IMR-90 (cell line): ENCODE measurements at regions not wholly inside any gene's neighbourhood (a gene's known extent, or its start where the extent isn't known, plus 50 kb on each side); places are given as distances from the start of the nearest gene placed in this dataset.

Experiments used
- ATAC-seq: fragments of 200-7000 bp; cut with Tn5 transposase; 2 replicates; pipeline ENCODE4 v1.9.1; 2020; ENCODE audit warnings: low read depth, mild to moderate bottlenecking, moderate library complexity
- BruUV-seq: library from RNA; stranded (reverse); fragments of 400-500 nt; replicated peaks from 2 replicates; lab custom pipeline; 2021; lab: Mats Ljungman, UMichigan
- CTCF ChIA-PET: fragments of 300-600 bp; formaldehyde crosslinking; extraction: SDS; loops from one replicate; lab custom pipeline; 2021; ENCODE audit warnings: antibody characterized with exemption; lab: Yijun Ruan, JAX
- POLR2A ChIA-PET: fragments of 300-600 bp; sonication (Branson Sonifier 250); formaldehyde crosslinking; loops from one replicate; lab custom pipeline; 2022; ENCODE audit warnings: antibody characterized with exemption; ENCODE audit not compliant: unreplicated experiment; lab: Charles Lee
- DNase-seq: peaks from one replicate; pipeline ENCODE4 v3.0.0; 2013
- H2AFZ ChIP-seq: replicated peaks from 2 replicates; pipeline ENCODE3; 2013; ENCODE audit warnings: low read length, mild to moderate bottlenecking; ENCODE audit not compliant: poor library complexity
- H2AK5ac ChIP-seq: 2 replicates; pipeline ENCODE4 v1.6.1; 2013; ENCODE audit warnings: low read depth, low read length, inconsistent platforms
- H2AK9ac ChIP-seq: replicated peaks from 2 replicates; pipeline ENCODE3; 2013; ENCODE audit warnings: mild to moderate bottlenecking, low read depth, low read length, moderate library complexity; ENCODE audit not compliant: poor library complexity
- H2BK120ac ChIP-seq: 2 replicates; pipeline ENCODE4 v1.6.1; 2013; ENCODE audit warnings: low read depth, low read length, inconsistent platforms
- H2BK15ac ChIP-seq: 3 replicates; pipeline ENCODE4 v1.6.1; 2013; ENCODE audit warnings: low read depth, low read length, inconsistent platforms
- H2BK20ac ChIP-seq: 2 replicates; pipeline ENCODE4 v1.6.1; 2013; ENCODE audit warnings: low read depth, mild to moderate bottlenecking, inconsistent platforms, low read length, moderate library complexity
- H2BK5ac ChIP-seq: 2 replicates; pipeline ENCODE4 v1.6.1; 2013; ENCODE audit warnings: mild to moderate bottlenecking, low read depth, low read length, inconsistent platforms; ENCODE audit not compliant: poor library complexity, severe bottlenecking
- H3K14ac ChIP-seq: replicated peaks from 2 replicates; pipeline ENCODE4 v1.6.1; 2013; ENCODE audit warnings: low read depth, low read length, inconsistent platforms
- H3K18ac ChIP-seq: 2 replicates; pipeline ENCODE4 v1.6.1; 2013; ENCODE audit warnings: low read depth, low read length, control low read depth
- H3K23ac ChIP-seq: 2 replicates; pipeline ENCODE4 v1.6.1; 2013; ENCODE audit warnings: low read depth, low read length, inconsistent platforms
- H3K27ac ChIP-seq: 2 replicates; pipeline ENCODE4 v1.5.1; 2013; ENCODE audit warnings: mild to moderate bottlenecking, control low read depth, low read length; ENCODE audit not compliant: insufficient read depth
- H3K27me3 ChIP-seq: 2 replicates; pipeline ENCODE4 v1.6.1; 2013; ENCODE audit warnings: low read length; ENCODE audit not compliant: control insufficient read depth, insufficient read depth
- H3K36me3 ChIP-seq: 2 replicates; pipeline ENCODE4 v1.6.1; 2013; ENCODE audit warnings: low read length, mixed read lengths; ENCODE audit not compliant: control insufficient read depth, insufficient read depth
- H3K4ac ChIP-seq: 2 replicates; pipeline ENCODE4 v1.6.1; 2013; ENCODE audit warnings: low read depth, low read length, inconsistent platforms
- H3K4me1 ChIP-seq: 2 replicates; pipeline ENCODE4 v1.6.1; 2013; ENCODE audit warnings: low read length, mixed read lengths; ENCODE audit not compliant: control insufficient read depth, insufficient read depth
- H3K4me2 ChIP-seq: 2 replicates; pipeline ENCODE4 v1.6.1; 2013; ENCODE audit warnings: low read depth, mild to moderate bottlenecking, control low read depth, low read length, moderate library complexity
- H3K4me3 ChIP-seq: 2 replicates; pipeline ENCODE4 v1.5.1; 2013; ENCODE audit warnings: low read depth, mild to moderate bottlenecking, control low read depth, low read length, moderate library complexity; ENCODE audit not compliant: insufficient read depth
- H3K56ac ChIP-seq: 2 replicates; pipeline ENCODE4 v1.6.1; 2013; ENCODE audit warnings: low read length, inconsistent platforms; ENCODE audit not compliant: insufficient read depth; ENCODE audit errors: extremely low read depth
- H3K79me1 ChIP-seq, 2 experiments: 2 replicates each; pipeline ENCODE4 v1.6.1; 2013; ENCODE audit warnings: low read length in 2 of 2, inconsistent platforms in 1 of 2, low read depth in 1 of 2
- H3K9ac ChIP-seq: 2 replicates; pipeline ENCODE4 v1.6.1; 2013; ENCODE audit warnings: low read depth, low read length, control low read depth
- H3K9me1 ChIP-seq: 2 replicates; pipeline ENCODE4 v1.6.1; 2013; ENCODE audit warnings: low read length, inconsistent platforms; ENCODE audit not compliant: insufficient read depth
- H3K9me3 ChIP-seq: 2 replicates; pipeline ENCODE4 v1.6.1; 2013; ENCODE audit warnings: low read length; ENCODE audit not compliant: control insufficient read depth, insufficient read depth
- H4K20me1 ChIP-seq: 2 replicates; pipeline ENCODE4 v1.6.1; 2013; ENCODE audit warnings: low read length, inconsistent platforms; ENCODE audit not compliant: insufficient read depth
- H4K5ac ChIP-seq: 2 replicates; pipeline ENCODE4 v1.6.1; 2013; ENCODE audit warnings: mild to moderate bottlenecking, low read depth, low read length, control low read depth
- H4K8ac ChIP-seq, 2 experiments: 2 replicates each; pipeline ENCODE4 v1.6.1; 2013; ENCODE audit warnings: low read depth in 2 of 2, low read length in 2 of 2, control low read depth in 1 of 2, inconsistent platforms in 1 of 2
- H4K91ac ChIP-seq: 2 replicates; pipeline ENCODE4 v1.6.1; 2013; ENCODE audit warnings: low read depth, low read length, inconsistent platforms; ENCODE audit not compliant: insufficient read depth
- BHLHE40 ChIP-seq: fragments of 150-350 bp; IDR thresholded peaks from 2 replicates; pipeline ENCODE4 v1.6.1; 2016; ENCODE audit warnings: mild to moderate bottlenecking, low read depth, low read length
- CEBPB ChIP-seq: IDR thresholded peaks from 2 replicates; pipeline ENCODE4 v1.6.1; 2012; ENCODE audit warnings: low read depth, low read length, improper control_type of control experiment
- CHD1 ChIP-seq: IDR thresholded peaks from 2 replicates; pipeline ENCODE4 v1.6.1; 2012; ENCODE audit warnings: low read depth, low read length, improper control_type of control experiment
- CTCF ChIP-seq: conservative IDR thresholded peaks from 2 replicates; pipeline ENCODE4 v1.5.1; 2012; ENCODE audit warnings: mild to moderate bottlenecking, low read depth, low read length, improper control_type of control experiment
- ELK1 ChIP-seq: fragments of 150-350 bp; IDR thresholded peaks from 2 replicates; pipeline ENCODE4 v1.6.1; 2016; ENCODE audit warnings: low read depth, mild to moderate bottlenecking, low read length, moderate library complexity, borderline replicate concordance
- FOS ChIP-seq: fragments of 150-350 bp; IDR thresholded peaks from 2 replicates; pipeline ENCODE4 v1.6.1; 2016; ENCODE audit warnings: low read depth, low read length
- NFE2L2 ChIP-seq: fragments of 150-350 bp; IDR thresholded peaks from 2 replicates; pipeline ENCODE4 v1.6.1; 2016; ENCODE audit warnings: low read depth, mild to moderate bottlenecking, low read length
- RAD21 ChIP-seq: IDR thresholded peaks from 2 replicates; pipeline ENCODE4 v1.6.1; 2012; ENCODE audit warnings: low read length, improper control_type of control experiment
- RCOR1 ChIP-seq: IDR thresholded peaks from 2 replicates; pipeline ENCODE4 v1.6.1; 2012; ENCODE audit warnings: mild to moderate bottlenecking, low read length, improper control_type of control experiment; ENCODE audit not compliant: insufficient replicate concordance
- SMC3 ChIP-seq: fragments of 150-350 bp; IDR thresholded peaks from 2 replicates; pipeline ENCODE4 v1.6.1; 2016; ENCODE audit warnings: low read depth, mild to moderate bottlenecking, antibody characterized with exemption, low read length, moderate library complexity
- USF2 ChIP-seq: fragments of 150-350 bp; IDR thresholded peaks from 2 replicates; pipeline ENCODE4 v1.6.1; 2017; ENCODE audit warnings: mild to moderate bottlenecking, antibody characterized with exemption, low read length, low read depth
- dilution Hi-C: fragments of 300-500 bp; cut with HindIII; formaldehyde crosslinking; loops from one replicate; pipeline ENCODE4 v1.14.3; 2018; ENCODE audit warnings: low sequenced_read_pairs; ENCODE audit not compliant: unreplicated experiment
- in situ Hi-C: fragments of 300-500 bp; cut with MboI; formaldehyde crosslinking; loops from 3 replicates; pipeline ENCODE4 v1.14.3; 2019; ENCODE audit warnings: low sequenced_read_pairs, inconsistent platforms, mixed read lengths
- intact Hi-C: fragments of 100-400 bp; cut with micrococcal nuclease; formaldehyde crosslinking; loops from 2 replicates; pipeline ENCODE4 v1.10.0; 2022

- no peak for DNase-seq
- no peak overlapping the region for H3K14ac ChIP-seq
- no peak overlapping the region for H2BK15ac ChIP-seq
- no peak overlapping the region for H4K91ac ChIP-seq
- in situ Hi-C loops, result no loop called here
- H2AFZ ChIP-seq, result no peak overlapping the region
- no peaks in the 10 kb centered on the region for H3K4me1 ChIP-seq
- peaks cover 16% of the 10 kb centered on the region for H3K27me3 ChIP-seq
- no peaks in the 10 kb centered on the region for H3K9me3 ChIP-seq
- no peaks in the 10 kb centered on the region for H3K9me1 ChIP-seq
- dilution Hi-C loops, result no loop called here
- H3K4me2 ChIP-seq, result no peak overlapping the region
- no peak overlapping the region for H3K27ac ChIP-seq
- no peak overlapping the region for H2AK5ac ChIP-seq
- no peak overlapping the region for H2BK120ac ChIP-seq
- no peak overlapping the region for H3K4ac ChIP-seq
- no peaks in the 10 kb centered on the region for H3K36me3 ChIP-seq
- TF ChIP-seq RAD21 (no peak), NFE2L2 (no peak), USF2 (no peak), ELK1 (no peak), BHLHE40 (no peak), FOS (no peak), CHD1 (no peak), RCOR1 (no peak), SMC3 (no peak), CTCF (no peak), CEBPB (no peak)
- H2BK5ac ChIP-seq, result no peak overlapping the region
- ChIA-PET CTCF (no interaction called here), POLR2A (no interaction called here)
- H2BK20ac ChIP-seq, result no peak overlapping the region
- H3K18ac ChIP-seq, result no peak overlapping the region
- H3K56ac ChIP-seq, result no peak overlapping the region
- no peaks in the 10 kb centered on the region for H4K20me1 ChIP-seq
- intact Hi-C loops, result no loop called here
- no peak overlapping the region for H2AK9ac ChIP-seq
- no peak overlapping the region for H3K4me3 ChIP-seq
- H4K8ac ChIP-seq, result no peak overlapping the region
- BruUV-seq, result no TSS peak
- no peaks in the 10 kb centered on the region for H3K79me1 ChIP-seq
- no peak for ATAC-seq
- H3K23ac ChIP-seq, result no peak overlapping the region
- no peak overlapping the region for H4K5ac ChIP-seq
- H3K9ac ChIP-seq, result no peak overlapping the region
These were observed 268.0 kb upstream of the PARD3B start for GRCh38 chr2:204277226-204277625.
